ENCODE measurements at regions not wholly inside any gene's neighbourhood (a gene's known extent, or its start where the extent isn't known, plus 50 kb on each side); places are given as distances from the start of the nearest gene placed in this dataset.

DNA sequence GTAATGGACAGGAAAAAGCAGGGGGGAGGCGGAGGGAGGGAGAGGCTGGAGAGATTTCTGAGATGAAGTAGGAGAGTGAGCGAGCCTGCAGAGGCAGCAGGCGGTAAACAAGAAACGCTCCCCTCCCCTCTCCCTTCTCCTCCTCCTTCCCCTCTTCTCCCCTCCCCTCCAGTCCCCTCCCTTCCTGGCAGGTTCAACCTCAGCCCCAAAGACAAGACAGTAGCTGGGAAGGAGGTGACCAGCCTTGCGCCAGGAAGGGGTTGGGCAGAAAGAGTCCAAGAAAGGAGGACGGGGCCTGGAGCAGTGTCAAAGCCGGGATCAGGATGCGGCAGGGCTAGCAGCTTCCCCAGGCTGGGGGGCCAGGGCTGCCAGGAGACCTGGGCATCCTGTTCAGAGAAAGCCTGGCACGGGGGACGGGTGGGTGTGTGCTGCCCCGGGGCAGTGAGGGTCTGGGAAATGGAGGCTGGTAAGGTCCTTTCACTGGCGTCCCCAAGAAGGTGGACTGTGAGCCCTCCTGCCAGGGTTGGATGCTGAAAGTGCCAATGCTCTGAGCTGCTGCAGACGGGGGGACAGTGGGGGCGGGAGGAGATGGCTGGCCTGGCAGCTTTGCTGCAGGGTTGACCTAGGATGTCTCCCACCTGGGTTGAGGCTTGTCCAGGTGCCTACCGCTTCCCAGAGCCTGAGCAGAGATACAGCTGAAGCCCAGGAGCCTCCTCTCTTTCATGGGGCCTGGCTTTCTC is 261.6 kb upstream of the TNRC6C start:
- ChIA-PET CTCF (interaction anchor here (0.7 kb wide), 1 partner anchor 73 kb away, joined by 3 read pairs; no protein-coding TSS in a partner anchor), POLR2A (no interaction called here)
- H3K27ac ChIP-seq (ENCODE audit: extremely low read depth, low read depth, low read length) = no peak overlapping the region
- no peaks in the 10 kb centered on the region; the same call in 1 of the 2 replicates for H3K4me1 ChIP-seq (ENCODE audit: control insufficient read depth, insufficient read depth, low read length)
- no peak for TF ChIP-seq ZNF677 (tag by site-specific recombination; IDR thresholded peaks at IDR 0.05)
- TF ChIP-seq ZNF555 (tag by site-specific recombination; conservative IDR thresholded peaks at IDR 0.05) = no peak
- no peak for TF ChIP-seq HOXA7 (CRISPR knock-in tag; IDR thresholded peaks at IDR 0.05; ENCODE audit: borderline replicate concordance)
- no peak for TF ChIP-seq ZNF239 (tag by site-specific recombination; IDR thresholded peaks at IDR 0.05)
- no peak for TF ChIP-seq ZNF202 (tag by site-specific recombination; IDR thresholded peaks at IDR 0.05; ENCODE audit: borderline replicate concordance)
- no peak for TF ChIP-seq ZNF76 (tag by site-specific recombination; IDR thresholded peaks at IDR 0.05; ENCODE audit: borderline replicate concordance, low read depth)
- no peak for TF ChIP-seq ZNF175 (tag by site-specific recombination; IDR thresholded peaks at IDR 0.05)
- TF ChIP-seq SP7 (tag by site-specific recombination; IDR thresholded peaks at IDR 0.05) = no peak
- no peak for TF ChIP-seq ZNF184 (tag by site-specific recombination; IDR thresholded peaks at IDR 0.05)
- H3K9me3 ChIP-seq (ENCODE audit: control insufficient read depth, insufficient read depth, low read depth, low read length) = no peaks in the 10 kb centered on the region
- no peaks in the 10 kb centered on the region for H3K36me3 ChIP-seq (ENCODE audit: control insufficient read depth in 2 of 2, insufficient read depth in 1 of 2, low read length in 2 of 2)
- H3K4me3 ChIP-seq (ENCODE audit: low read depth, low read length) = no peak overlapping the region

DNA sequence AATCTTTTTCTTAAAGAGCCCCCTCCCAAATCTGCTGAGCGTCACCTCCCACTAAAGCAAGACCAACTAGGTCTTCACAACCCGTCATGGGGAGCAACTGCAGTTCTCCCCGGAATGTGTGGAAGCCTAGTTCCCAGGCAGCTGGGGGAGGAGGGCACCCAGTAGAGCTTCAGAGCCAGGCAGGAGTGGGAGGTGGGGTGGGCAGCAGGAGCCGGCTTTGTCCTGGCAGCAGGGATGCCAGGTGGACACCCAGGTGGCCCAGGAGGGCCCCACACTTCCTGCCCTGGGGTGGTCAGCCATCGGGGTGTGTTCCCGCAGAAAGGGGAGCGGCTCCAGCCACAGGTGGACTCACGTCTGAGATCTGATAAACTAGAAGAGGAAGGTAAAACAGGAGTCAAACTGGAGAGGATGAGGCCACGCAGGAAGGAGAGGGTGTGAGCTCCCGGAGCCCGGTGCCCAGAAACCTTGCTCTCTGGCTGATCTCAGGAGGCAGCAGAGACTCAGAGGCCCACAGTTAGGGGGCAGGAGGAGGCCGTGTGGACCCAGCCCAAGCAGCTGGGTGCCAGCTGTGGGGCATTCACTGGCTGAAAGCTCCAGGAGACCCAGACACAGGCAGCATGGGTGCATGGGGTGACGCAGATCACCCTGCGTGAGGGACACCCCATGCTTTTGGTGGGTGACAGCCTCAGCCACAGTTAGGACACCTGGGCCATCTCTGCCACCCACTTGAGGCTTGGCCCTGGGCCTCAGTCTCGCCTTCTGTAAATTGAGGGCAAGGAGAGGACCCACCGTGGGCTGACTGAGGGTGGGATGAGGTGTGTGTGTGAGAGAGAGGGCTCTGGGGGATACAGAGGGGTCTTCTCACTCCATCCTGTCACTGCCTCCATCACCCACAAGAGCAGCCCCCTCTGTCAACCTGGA is 260.8 kb upstream of the TNRC6C start:
- CTCF ChIA-PET = interaction anchor here (0.7 kb wide), 1 partner anchor 72 kb away, joined by 3 read pairs; no protein-coding TSS in a partner anchor
- Histone ChIP-seq H3K27ac (ENCODE audit: extremely low read depth, low read depth, low read length) (no peak overlapping the region), H3K4me3 (ENCODE audit: low read depth, low read length) (no peak overlapping the region), H3K36me3 (ENCODE audit: control insufficient read depth in 2 of 2, insufficient read depth in 1 of 2, low read length in 2 of 2) (no peaks in the 10 kb centered on the region), H3K4me1 (ENCODE audit: control insufficient read depth, insufficient read depth, low read length) (no peaks in the 10 kb centered on the region; the same call in 1 of the 2 replicates), H3K9me3 (ENCODE audit: control insufficient read depth, insufficient read depth, low read depth, low read length) (no peaks in the 10 kb centered on the region)
- TF ChIP-seq ZNF433 (tag by site-specific recombination; IDR thresholded peaks at IDR 0.05; ENCODE audit: low read depth) = no peak
- TF ChIP-seq HOXC10 (CRISPR knock-in tag; IDR thresholded peaks at IDR 0.05) = no peak
- POLR2A ChIA-PET = no interaction called here

DNA sequence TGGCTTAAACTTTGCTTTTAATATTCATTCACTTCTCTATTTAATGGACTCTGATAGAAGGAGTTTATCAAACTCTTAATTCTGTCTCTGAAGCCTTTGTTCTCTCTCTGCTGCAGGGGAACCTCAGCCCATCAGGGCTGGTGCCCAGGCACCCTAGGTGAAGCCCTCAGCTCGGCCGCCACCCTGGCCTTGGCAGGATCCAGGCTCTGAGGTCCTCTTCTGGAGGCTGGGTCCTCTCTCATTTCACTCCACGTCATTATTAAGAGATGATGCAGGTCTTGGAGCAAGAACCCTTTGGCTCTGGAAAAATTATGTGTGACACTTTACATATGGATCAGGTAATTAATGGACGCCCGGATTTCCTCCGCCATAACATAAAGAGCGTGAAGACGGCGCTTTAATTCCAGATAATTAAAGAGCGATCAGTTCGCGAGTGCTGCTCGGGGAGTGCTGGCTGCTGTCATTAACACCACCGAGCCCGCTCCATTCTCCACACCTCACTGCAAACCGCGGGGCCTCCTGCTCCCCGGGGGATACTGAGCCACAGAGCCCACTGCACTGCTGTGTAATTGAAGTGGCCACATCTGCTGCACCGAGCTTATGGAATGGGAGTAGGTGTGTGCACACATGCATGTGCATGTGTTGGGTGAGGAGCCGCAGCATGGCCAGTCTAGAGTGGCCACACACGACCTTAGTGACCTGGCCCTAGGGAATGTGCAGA is 259.4 kb upstream of the TNRC6C start:
- ChIA-PET CTCF (interaction anchor here (0.7 kb wide), 1 partner anchor 8 kb away, joined by 3 read pairs; no protein-coding TSS in a partner anchor), POLR2A (no interaction called here)
- no peak overlapping the region for H3K27ac ChIP-seq (ENCODE audit: extremely low read depth, low read depth, low read length)

More for the DNA sequence above, 259.4 kb upstream of the TNRC6C start:
- Histone ChIP-seq H3K4me1 (ENCODE audit: control insufficient read depth, insufficient read depth, low read length) (no peaks in the 10 kb centered on the region), H3K4me3 (ENCODE audit: low read depth, low read length) (no peak overlapping the region), H3K36me3 (ENCODE audit: control insufficient read depth in 2 of 2, insufficient read depth in 1 of 2, low read length in 2 of 2) (no peaks in the 10 kb centered on the region), H3K9me3 (ENCODE audit: control insufficient read depth, insufficient read depth, low read depth, low read length) (no peaks in the 10 kb centered on the region)
- TF ChIP-seq, protein P1, sequence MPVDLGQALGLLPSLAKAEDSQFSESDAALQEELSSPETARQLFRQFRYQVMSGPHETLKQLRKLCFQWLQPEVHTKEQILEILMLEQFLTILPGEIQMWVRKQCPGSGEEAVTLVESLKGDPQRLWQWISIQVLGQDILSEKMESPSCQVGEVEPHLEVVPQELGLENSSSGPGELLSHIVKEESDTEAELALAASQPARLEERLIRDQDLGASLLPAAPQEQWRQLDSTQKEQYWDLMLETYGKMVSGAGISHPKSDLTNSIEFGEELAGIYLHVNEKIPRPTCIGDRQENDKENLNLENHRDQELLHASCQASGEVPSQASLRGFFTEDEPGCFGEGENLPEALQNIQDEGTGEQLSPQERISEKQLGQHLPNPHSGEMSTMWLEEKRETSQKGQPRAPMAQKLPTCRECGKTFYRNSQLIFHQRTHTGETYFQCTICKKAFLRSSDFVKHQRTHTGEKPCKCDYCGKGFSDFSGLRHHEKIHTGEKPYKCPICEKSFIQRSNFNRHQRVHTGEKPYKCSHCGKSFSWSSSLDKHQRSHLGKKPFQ (tag by site-specific recombination; IDR thresholded peaks at IDR 0.05) = no peak
- TF ChIP-seq ZBTB1 (tag by site-specific recombination; IDR thresholded peaks at IDR 0.05) = no peak
